HCT116 (cell line): ENCODE measurements at regions not wholly inside any gene's neighbourhood (a gene's known extent, or its start where the extent isn't known, plus 50 kb on each side); places are given as distances from the start of the nearest gene placed in this dataset.

ENCODE experiments used
- POLR2A ChIP-seq: IDR thresholded peaks from 2 replicates; pipeline ENCODE4 v1.7.0; 2011; ENCODE audit warnings: borderline replicate concordance; ENCODE audit not compliant: insufficient read depth, insufficient read length; ENCODE audit errors: extremely low read depth
- SIN3A ChIP-seq: IDR thresholded peaks from 2 replicates; pipeline ENCODE4 v1.6.1; 2012; ENCODE audit warnings: low read depth
- SP1 ChIP-seq: IDR thresholded peaks from 2 replicates; pipeline ENCODE4 v1.6.1; 2012; ENCODE audit warnings: low read depth
- TF ChIP-seq, protein P1 (sequence below), 3 experiments: fragments of 200-600 bp in 1 of 3; sonication (generic) in 1 of 3; IDR thresholded peaks in 2 of 3; conservative IDR thresholded peaks in 1 of 3; 2 replicates each; pipeline ENCODE4 v1.5.1; 2012 to 2017; ENCODE audit warnings: low read depth in 2 of 3, low read length in 2 of 3, antibody characterized with exemption in 1 of 3, borderline replicate concordance in 1 of 3, control low read depth in 1 of 3, mild to moderate bottlenecking in 1 of 3, mixed read lengths in 1 of 3, mixed run types in 1 of 3, moderate library complexity in 1 of 3; ENCODE audit not compliant: insufficient read depth in 1 of 3
- TF ChIP-seq, protein P2 (sequence below): IDR thresholded peaks from 2 replicates; pipeline ENCODE4 v1.6.1; 2012; ENCODE audit warnings: low read depth

DNA sequence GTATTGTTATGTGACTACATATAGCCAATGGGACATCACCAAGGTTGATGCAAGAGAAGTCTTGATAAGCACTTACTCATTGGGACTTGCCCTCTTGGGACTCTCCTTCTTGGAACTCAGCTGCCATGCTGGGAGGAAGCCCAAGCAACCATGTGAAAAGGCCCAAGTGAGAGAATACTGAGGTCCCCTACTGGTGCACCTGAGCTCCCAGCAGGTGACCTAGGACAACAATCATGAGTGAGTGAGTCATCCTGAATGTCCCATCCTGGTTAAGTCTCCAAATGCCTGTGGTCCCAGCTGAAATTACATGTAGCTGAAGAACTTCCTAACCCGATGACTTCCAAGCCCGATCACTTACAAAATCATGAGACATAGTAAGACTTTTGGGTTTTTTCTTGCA, 260.7 kb downstream of the ICE1 start:
- TF ChIP-seq SP1 (no peak), SIN3A (no peak), POLR2A (no peak)
- TF ChIP-seq, protein P1, sequence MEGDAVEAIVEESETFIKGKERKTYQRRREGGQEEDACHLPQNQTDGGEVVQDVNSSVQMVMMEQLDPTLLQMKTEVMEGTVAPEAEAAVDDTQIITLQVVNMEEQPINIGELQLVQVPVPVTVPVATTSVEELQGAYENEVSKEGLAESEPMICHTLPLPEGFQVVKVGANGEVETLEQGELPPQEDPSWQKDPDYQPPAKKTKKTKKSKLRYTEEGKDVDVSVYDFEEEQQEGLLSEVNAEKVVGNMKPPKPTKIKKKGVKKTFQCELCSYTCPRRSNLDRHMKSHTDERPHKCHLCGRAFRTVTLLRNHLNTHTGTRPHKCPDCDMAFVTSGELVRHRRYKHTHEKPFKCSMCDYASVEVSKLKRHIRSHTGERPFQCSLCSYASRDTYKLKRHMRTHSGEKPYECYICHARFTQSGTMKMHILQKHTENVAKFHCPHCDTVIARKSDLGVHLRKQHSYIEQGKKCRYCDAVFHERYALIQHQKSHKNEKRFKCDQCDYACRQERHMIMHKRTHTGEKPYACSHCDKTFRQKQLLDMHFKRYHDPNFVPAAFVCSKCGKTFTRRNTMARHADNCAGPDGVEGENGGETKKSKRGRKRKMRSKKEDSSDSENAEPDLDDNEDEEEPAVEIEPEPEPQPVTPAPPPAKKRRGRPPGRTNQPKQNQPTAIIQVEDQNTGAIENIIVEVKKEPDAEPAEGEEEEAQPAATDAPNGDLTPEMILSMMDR (IDR thresholded peaks at IDR 0.05 in 2 of 3, conservative IDR thresholded peaks at IDR 0.05 in 1 of 3; ENCODE audit: borderline replicate concordance in 1 of 3, insufficient read depth in 1 of 3, low read depth in 2 of 3, low read length in 2 of 3) = no peak
- TF ChIP-seq, protein P2, sequence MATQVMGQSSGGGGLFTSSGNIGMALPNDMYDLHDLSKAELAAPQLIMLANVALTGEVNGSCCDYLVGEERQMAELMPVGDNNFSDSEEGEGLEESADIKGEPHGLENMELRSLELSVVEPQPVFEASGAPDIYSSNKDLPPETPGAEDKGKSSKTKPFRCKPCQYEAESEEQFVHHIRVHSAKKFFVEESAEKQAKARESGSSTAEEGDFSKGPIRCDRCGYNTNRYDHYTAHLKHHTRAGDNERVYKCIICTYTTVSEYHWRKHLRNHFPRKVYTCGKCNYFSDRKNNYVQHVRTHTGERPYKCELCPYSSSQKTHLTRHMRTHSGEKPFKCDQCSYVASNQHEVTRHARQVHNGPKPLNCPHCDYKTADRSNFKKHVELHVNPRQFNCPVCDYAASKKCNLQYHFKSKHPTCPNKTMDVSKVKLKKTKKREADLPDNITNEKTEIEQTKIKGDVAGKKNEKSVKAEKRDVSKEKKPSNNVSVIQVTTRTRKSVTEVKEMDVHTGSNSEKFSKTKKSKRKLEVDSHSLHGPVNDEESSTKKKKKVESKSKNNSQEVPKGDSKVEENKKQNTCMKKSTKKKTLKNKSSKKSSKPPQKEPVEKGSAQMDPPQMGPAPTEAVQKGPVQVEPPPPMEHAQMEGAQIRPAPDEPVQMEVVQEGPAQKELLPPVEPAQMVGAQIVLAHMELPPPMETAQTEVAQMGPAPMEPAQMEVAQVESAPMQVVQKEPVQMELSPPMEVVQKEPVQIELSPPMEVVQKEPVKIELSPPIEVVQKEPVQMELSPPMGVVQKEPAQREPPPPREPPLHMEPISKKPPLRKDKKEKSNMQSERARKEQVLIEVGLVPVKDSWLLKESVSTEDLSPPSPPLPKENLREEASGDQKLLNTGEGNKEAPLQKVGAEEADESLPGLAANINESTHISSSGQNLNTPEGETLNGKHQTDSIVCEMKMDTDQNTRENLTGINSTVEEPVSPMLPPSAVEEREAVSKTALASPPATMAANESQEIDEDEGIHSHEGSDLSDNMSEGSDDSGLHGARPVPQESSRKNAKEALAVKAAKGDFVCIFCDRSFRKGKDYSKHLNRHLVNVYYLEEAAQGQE = no peak
